ENCODE measurements at regions not wholly inside any gene's neighbourhood (a gene's known extent, or its start where the extent isn't known, plus 50 kb on each side); places are given as distances from the start of the nearest gene placed in this dataset.

GRCh38 chr11:80925321-80925720 is 1484.5 kb upstream of the TENM4 start:
- no peak for TF ChIP-seq CTCF (conservative IDR thresholded peaks at IDR 0.05; ENCODE audit: low read depth, low read length)
- TF ChIP-seq EZH2 (IDR thresholded peaks at IDR 0.05; ENCODE audit: low read length, unreplicated experiment), result no peak

All from PC-3 (cell line).